ENCODE measurements at regions not wholly inside any gene's neighbourhood (a gene's known extent, or its start where the extent isn't known, plus 50 kb on each side); places are given as distances from the start of the nearest gene placed in this dataset.

DNA sequence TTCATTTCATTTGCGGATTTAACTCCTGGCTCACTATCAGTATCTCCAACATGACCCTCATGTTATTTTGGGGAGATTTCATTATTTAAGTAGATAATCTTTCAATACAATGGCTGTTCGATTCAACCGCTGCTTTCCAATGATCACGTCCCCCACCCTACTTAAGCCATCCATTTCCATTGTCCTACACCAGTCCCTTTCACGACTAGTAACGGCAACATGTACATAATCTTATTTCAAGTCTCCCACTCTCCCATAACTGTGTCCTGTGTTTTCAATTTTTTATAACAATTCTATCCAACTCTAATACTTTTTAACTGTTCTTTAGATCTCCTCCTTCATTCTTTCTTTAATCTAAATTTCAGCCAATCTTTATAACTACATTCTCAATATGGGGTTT, 890.8 kb upstream of the MAP3K7 start:
- ChIA-PET POLR2A (no interaction called here), CTCF (no interaction called here)
- Histone ChIP-seq H3K27ac (ENCODE audit: low read depth, low read length) (no peak overlapping the region), H3K9me3 (ENCODE audit: control insufficient read depth, insufficient read depth, low read length) (no peaks in the 10 kb centered on the region), H3K4me3 (ENCODE audit: low read depth, low read length) (no peak overlapping the region), H3K27me3 (ENCODE audit: control insufficient read depth, insufficient read depth, low read length) (no peaks in the 10 kb centered on the region)
- no peak for DNase-seq (ENCODE audit: low read depth, low spot score)
- TF ChIP-seq, protein P1, sequence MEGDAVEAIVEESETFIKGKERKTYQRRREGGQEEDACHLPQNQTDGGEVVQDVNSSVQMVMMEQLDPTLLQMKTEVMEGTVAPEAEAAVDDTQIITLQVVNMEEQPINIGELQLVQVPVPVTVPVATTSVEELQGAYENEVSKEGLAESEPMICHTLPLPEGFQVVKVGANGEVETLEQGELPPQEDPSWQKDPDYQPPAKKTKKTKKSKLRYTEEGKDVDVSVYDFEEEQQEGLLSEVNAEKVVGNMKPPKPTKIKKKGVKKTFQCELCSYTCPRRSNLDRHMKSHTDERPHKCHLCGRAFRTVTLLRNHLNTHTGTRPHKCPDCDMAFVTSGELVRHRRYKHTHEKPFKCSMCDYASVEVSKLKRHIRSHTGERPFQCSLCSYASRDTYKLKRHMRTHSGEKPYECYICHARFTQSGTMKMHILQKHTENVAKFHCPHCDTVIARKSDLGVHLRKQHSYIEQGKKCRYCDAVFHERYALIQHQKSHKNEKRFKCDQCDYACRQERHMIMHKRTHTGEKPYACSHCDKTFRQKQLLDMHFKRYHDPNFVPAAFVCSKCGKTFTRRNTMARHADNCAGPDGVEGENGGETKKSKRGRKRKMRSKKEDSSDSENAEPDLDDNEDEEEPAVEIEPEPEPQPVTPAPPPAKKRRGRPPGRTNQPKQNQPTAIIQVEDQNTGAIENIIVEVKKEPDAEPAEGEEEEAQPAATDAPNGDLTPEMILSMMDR (IDR thresholded peaks at IDR 0.05; ENCODE audit: low read depth, low read length) = no peak

DNA sequence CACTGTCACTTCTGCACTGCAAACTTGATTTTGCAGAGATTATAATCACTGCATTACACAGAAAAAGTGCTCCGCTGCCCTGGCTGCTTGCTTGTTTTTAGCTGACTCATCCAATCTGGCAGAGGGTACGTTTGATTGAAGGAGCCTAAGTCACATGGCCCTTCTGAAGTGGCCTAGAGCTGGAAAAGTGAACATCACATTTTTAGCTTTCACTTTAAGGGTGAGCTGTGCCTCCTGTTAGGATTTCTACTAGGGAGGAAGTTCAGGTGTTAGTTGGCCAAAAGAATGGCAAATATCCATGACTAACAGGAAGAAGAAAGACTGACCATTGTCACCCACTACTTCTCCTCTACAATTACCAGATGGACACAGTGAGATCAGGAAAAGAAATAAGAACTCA, 889.1 kb upstream of the MAP3K7 start:
- Histone ChIP-seq H3K4me3 (ENCODE audit: low read depth, low read length) (no peak overlapping the region), H3K27me3 (ENCODE audit: control insufficient read depth, insufficient read depth, low read length) (no peaks in the 10 kb centered on the region), H3K27ac (ENCODE audit: low read depth, low read length) (no peak overlapping the region), H3K9me3 (ENCODE audit: control insufficient read depth, insufficient read depth, low read length) (no peaks in the 10 kb centered on the region)
- TF ChIP-seq, protein P1 (IDR thresholded peaks at IDR 0.05; ENCODE audit: low read depth, low read length) = no peak
- ChIA-PET POLR2A (no interaction called here), CTCF (interaction anchor here (1.0 kb wide), 1 partner anchor 44 kb away, joined by 4 read pairs; no protein-coding TSS in a partner anchor)
- DNase-seq (ENCODE audit: low read depth, low spot score) = peak; percentile 39

DNA sequence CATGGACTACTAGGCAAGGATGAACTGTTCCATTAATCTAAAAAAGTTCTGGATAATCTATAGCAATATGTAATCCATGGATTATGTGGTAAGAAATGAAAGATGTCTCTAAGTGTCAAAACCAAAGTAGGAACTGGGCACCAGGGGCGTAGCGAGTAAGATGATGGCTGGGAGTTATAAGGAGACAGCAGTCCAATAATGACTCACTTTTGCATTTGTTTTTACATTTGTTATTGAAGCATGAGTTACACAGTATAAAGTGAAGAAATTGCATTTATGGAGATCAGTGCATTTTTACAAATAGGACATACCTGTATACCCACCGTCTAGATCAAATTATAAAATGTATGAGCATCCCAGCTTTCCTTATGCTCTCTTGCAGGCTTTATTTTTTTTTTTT, 878.5 kb upstream of the MAP3K7 start:
- no peak overlapping the region for H3K27ac ChIP-seq (ENCODE audit: low read depth, low read length)

DNA sequence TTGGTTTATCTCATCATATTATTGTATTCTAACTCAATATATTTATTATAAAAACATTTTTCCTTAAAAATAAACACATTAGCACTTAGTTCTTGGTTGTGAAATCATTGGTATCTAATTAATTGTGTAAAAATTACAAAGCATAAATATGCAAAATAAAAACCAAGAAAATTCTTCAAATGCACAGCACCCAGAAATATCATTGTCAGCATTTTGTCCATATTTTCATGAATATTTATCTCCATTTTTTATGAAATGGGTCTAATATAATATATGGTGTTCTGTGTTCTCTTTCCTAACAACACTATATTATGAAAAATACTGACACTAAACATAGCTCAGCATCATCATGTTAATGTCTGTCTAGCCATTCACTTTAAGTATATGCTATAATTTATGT, 877.8 kb upstream of the MAP3K7 start:
- Histone ChIP-seq H3K27ac (ENCODE audit: low read depth, low read length) (no peak overlapping the region), H3K9me3 (ENCODE audit: control insufficient read depth, insufficient read depth, low read length) (no peaks in the 10 kb centered on the region), H3K27me3 (ENCODE audit: control insufficient read depth, insufficient read depth, low read length) (no peaks in the 10 kb centered on the region), H3K4me3 (ENCODE audit: low read depth, low read length) (no peak overlapping the region)
- TF ChIP-seq, protein P1 (IDR thresholded peaks at IDR 0.05; ENCODE audit: low read depth, low read length) = no peak
- POLR2A ChIA-PET = no interaction called here
- no peak for DNase-seq (ENCODE audit: low read depth, low spot score)
- CTCF ChIA-PET = no interaction called here

More for the DNA sequence above, 878.5 kb upstream of the MAP3K7 start:
- CTCF ChIA-PET = no interaction called here
- no peaks in the 10 kb centered on the region for H3K27me3 ChIP-seq (ENCODE audit: control insufficient read depth, insufficient read depth, low read length)
- TF ChIP-seq, protein P1 (IDR thresholded peaks at IDR 0.05; ENCODE audit: low read depth, low read length) = no peak
- H3K4me3 ChIP-seq (ENCODE audit: low read depth, low read length) = no peak overlapping the region
- no peak for DNase-seq (ENCODE audit: low read depth, low spot score)
- POLR2A ChIA-PET = no interaction called here
- H3K9me3 ChIP-seq (ENCODE audit: control insufficient read depth, insufficient read depth, low read length) = no peaks in the 10 kb centered on the region

DNA sequence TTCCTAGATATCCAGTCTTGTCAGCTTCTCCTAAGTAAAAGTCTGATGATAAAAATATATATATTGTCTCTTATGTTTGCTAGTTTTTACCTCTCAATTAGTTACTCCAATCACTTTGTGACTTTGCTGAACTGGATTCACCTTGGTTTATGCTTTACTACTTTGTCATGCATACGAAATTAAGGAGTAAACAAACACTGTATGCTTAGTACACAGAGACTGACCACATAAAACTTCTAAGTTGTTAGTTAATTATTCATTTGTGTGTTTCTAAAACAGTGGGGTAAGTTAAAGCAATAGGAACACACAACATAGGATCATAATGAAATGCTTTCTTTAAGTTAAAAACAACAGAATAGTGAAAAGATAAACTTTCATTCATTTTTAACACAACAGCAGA, 877.3 kb upstream of the MAP3K7 start:
- H3K27me3 ChIP-seq (ENCODE audit: control insufficient read depth, insufficient read depth, low read length) = no peaks in the 10 kb centered on the region
- H3K27ac ChIP-seq (ENCODE audit: low read depth, low read length) = no peak overlapping the region
- no peaks in the 10 kb centered on the region for H3K9me3 ChIP-seq (ENCODE audit: control insufficient read depth, insufficient read depth, low read length)
- POLR2A ChIA-PET = no interaction called here
- no peak overlapping the region for H3K4me3 ChIP-seq (ENCODE audit: low read depth, low read length)
- DNase-seq (ENCODE audit: low read depth, low spot score) = no peak
- CTCF ChIA-PET = no interaction called here
- TF ChIP-seq, protein P1 (IDR thresholded peaks at IDR 0.05; ENCODE audit: low read depth, low read length) = no peak

Data from AG04450 (cell line).